GM10266 (cell line): ENCODE measurements at regions not wholly inside any gene's neighbourhood (a gene's known extent, or its start where the extent isn't known, plus 50 kb on each side); places are given as distances from the start of the nearest gene placed in this dataset.

Source experiments
- DNase-seq: peaks from one replicate; pipeline ENCODE4 v3.0.0; 2012; ENCODE audit errors: extremely low spot score
- TF ChIP-seq, protein P1 (sequence below): IDR thresholded peaks from 2 replicates; pipeline ENCODE4 v1.5.1; 2012; ENCODE audit warnings: mild to moderate bottlenecking, low read depth; ENCODE audit not compliant: control insufficient read depth, insufficient read depth; ENCODE audit errors: missing control alignments

DNA sequence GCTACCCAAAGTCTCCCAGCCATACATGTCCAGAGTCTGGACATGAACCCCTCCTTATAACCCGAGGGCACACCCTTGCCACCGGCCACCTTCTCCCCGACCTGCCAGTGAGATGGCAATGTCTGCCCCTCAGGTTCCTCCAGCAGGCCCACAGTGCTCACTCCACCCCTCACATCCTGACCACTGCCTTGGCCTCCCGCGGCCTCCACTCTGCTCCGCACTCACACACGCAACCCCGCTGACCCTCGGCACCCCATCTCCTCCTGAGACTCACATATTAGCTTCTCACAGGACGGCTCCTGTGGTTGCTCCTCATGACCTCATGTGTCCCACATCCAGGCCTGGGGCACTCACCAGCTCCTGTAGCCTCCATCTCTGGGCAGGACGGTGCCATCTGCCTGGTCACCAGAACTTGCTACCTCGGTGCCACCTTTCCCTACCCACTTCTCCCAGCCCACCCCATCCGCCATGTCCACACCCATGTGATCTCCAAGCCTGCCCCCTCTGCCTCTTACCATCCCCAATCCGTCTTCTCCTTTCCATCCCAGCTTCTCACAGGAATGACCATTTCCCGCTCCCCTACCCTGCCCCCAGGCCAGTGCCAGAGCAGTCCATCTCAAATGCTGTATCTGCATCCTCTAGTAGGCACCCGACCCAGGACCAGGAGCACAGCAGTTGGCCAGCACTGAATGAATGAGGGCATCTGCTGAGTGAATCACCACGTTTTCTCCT is 198.6 kb upstream of the DIO3 start:
- TF ChIP-seq, protein P1, sequence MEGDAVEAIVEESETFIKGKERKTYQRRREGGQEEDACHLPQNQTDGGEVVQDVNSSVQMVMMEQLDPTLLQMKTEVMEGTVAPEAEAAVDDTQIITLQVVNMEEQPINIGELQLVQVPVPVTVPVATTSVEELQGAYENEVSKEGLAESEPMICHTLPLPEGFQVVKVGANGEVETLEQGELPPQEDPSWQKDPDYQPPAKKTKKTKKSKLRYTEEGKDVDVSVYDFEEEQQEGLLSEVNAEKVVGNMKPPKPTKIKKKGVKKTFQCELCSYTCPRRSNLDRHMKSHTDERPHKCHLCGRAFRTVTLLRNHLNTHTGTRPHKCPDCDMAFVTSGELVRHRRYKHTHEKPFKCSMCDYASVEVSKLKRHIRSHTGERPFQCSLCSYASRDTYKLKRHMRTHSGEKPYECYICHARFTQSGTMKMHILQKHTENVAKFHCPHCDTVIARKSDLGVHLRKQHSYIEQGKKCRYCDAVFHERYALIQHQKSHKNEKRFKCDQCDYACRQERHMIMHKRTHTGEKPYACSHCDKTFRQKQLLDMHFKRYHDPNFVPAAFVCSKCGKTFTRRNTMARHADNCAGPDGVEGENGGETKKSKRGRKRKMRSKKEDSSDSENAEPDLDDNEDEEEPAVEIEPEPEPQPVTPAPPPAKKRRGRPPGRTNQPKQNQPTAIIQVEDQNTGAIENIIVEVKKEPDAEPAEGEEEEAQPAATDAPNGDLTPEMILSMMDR: no peak
- no peak for DNase-seq

DNA sequence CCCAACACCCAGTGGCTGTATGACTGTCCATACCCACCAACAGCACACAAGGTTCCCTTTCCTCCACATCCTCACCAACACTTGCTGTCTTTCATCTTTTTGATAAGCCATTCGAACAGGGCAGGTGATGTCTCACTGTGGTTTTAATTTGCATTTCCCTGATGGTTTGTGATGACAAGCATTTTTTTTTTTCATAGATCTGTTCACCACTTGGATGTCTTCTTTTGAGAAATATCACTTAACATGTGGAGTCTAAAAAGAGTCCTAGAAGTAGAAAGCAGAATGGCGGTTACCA is 198.1 kb upstream of the DIO3 start:
- TF ChIP-seq, protein P1: no peak
- no peak for DNase-seq

DNA sequence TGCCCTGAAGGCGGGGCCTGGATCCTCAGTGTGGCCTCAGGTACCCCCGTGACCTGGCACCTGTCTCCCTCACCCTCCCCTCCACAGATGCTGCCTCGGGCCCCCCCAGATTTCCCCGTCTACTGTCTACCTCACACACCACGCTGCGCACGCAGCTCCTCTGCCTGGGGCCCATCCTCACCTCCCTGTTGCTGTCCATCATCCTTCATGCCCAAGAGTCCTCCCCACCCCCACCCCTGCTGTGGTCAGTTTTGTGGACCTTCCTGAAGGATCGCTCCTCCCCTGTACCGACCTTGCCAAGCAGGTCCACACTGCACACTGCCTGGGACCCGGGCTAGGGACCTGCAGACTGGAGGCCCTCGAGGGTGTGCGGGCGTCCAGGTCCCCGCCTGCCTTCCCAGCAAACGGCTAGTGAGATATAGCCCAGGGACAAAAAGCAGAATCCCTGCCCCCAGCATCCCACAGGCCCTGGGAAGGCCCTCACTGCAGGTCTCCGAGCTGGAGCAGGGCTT is 197.4 kb upstream of the DIO3 start:
- TF ChIP-seq, protein P1: no peak

DNA sequence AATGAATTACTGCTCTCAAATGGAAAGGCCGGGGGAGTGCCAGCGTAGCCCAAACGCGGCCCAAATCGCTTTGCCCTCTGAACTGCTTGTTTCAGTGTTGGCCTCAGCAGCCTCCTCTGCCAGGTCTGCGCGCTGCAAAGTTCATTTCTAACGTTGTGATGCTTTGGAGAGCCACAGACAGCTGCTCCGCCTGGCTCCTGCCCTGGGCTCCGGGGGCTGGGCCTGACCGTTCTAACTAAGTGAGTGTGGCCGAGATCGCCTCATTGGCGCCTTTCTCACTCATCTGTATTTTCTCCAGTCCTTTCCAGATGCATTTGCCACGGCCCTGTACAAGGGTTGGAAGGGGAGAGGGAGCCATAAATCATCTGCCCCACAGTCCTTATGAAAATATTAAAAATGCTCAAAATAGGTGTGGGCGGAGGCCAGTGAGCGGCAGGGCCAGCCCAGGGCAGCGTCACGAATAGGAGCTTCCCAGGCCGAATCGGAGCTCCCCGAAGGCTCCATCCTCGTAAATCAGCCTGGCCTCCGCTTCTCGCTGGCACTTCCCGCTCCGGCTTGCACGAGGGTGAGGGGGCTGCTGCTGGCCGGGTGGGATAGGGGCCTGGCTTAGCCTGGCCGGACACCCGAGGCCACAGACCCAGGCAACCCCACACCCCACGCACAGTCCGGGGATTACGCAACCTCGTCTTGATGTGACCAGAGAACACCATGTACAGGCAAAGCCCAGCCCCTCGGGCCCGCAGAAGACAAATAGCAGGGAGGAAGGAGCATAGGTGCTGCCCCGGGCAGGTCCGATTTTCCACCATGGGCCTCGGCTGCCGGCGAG is 196.6 kb upstream of the DIO3 start:
- TF ChIP-seq, protein P1: no peak
- DNase-seq: no peak

More for the DNA sequence above, 197.4 kb upstream of the DIO3 start:
- no peak for DNase-seq

DNA sequence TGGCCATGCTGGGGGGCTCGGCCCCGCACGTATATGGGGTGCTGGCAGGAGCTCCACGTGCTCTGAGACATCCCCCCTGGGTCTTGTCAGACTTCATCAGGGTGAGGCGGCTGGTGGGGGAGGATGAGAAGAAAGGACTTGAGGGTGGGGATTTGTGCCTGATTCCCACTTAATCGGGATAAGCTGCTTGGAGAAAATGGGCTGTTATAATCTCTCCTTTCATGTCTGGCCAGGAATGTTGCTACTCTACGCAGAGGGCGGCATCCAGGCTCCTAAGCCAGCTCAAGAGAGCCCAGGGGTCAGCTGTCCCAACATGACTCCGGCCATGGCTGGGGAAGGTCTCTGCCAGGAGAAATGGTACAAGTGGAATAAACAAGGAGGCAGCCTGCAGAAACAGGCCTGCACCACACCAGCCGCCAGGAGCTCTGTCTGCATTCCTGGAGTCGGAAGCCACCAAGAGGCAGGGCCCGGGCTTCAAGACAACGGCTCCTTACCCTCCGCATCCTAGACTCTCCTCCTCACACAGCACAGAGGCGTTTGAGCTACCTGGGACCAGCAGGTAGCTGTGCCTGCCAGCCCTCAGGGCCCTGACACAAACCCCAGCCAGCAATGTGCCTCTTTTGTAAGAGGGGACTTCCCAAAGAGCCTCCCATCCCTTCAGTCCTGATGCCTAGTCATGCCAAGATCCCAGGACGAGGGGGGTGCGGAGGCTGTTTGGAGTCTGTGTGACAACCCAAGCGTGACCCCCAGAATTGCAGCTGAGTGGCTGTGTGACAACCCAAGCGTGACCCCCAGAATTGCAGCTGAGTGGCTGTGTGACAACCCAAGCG is 195.8 kb upstream of the DIO3 start:
- no peak for DNase-seq

DNA sequence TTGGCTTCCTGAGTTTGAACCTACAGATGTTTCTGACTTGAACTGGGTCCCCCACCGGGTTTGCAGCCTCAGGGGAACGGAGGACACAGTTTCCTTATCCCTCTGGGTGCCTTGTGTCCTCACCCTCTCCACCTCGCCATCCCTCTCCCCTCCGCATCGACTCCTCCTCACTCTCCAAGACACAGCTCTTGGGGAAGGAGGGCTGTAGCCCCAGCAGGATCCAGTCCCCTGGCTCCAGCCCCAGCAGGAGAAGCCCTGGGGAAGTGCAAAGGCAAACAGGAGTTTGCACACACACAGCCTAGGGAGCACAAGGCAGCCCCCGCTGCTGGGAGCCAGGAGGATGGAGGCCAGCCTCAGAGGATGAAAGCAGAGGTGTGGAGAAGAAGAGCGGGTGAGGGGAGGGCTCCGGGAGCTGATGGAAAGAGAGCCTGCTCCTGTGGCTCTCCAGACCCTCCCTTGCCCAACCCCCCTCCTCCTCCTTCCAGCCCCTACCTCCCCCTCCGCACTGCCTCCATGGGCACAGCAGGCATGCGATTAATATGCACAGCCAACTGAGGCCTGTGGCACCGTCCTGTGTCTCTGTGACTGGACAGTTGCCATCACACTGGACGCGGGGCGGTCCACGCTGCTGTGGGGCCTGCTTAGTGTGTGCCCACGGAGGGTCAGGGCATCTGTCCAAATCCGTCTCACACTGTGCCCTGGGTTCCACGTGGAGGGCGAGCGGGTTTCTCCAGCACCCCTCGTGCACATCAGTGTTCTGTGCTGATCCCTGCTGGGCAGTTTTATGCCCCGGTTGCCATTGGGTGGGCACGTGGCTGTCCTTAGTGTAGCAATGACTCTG is 193.7 kb upstream of the DIO3 start:
- DNase-seq: no peak
- TF ChIP-seq, protein P1: no peak

More for the DNA sequence above, 195.8 kb upstream of the DIO3 start:
- TF ChIP-seq, protein P1: no peak
